Peyer's patch (tissue), 4 donors: ENCODE measurements at regions not wholly inside any gene's neighbourhood (a gene's known extent, or its start where the extent isn't known, plus 50 kb on each side); places are given as distances from the start of the nearest gene placed in this dataset.

Source experiments
- POLR2A ChIP-seq, 2 donors: fragments of 450-650 bp; IDR thresholded peaks; one replicate each; pipeline ENCODE4 v1.5.1; 2017; ENCODE audit warnings: antibody characterized with exemption in 2 of 2, mild to moderate bottlenecking in 2 of 2, moderate library complexity in 2 of 2
- TF ChIP-seq, protein P1 (sequence below), 6 experiments: fragments of 450-650 bp in 4 of 6; fragments of 200-600 bp in 2 of 6; sonication (generic) in 1 of 6; IDR thresholded peaks; one replicate each; pipeline ENCODE4 v1.5.1; 2017 to 2019; ENCODE audit warnings: antibody characterized with exemption in 6 of 6, mild to moderate bottlenecking in 3 of 6, moderate library complexity in 1 of 6

DNA sequence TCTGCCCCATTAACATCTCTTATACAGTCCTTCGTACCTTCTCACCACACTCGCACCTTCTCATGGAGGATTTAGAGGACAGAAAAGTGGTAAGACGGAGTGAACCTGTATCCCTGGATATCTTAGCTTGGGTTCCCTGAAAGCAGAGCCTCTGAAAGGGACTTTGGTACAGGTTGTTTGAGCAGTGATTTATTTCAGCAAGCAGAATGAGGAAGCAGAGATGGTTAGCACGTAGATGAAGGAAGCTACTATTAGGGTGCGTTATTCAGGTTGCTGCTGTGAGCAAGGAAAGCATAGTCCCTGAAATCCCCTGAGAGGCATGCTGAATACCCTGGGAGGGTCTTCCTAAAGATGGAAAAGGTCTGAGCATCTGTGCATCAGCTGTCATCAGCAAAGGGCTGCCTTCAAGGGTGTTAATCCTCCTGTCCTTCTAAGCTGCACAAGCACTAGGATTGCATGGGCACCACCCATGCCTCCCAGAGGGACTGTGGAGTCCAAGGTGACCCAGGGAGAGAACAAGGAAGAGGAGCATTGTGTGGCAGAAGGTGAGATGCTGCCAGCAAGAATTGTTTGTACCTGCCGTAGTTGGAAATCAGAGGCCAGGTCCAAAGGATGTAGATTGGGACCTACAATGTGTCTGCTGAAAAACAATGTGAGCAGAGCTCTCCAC lies 273.7 kb downstream of the RASEF start:
- TF ChIP-seq, protein P1, sequence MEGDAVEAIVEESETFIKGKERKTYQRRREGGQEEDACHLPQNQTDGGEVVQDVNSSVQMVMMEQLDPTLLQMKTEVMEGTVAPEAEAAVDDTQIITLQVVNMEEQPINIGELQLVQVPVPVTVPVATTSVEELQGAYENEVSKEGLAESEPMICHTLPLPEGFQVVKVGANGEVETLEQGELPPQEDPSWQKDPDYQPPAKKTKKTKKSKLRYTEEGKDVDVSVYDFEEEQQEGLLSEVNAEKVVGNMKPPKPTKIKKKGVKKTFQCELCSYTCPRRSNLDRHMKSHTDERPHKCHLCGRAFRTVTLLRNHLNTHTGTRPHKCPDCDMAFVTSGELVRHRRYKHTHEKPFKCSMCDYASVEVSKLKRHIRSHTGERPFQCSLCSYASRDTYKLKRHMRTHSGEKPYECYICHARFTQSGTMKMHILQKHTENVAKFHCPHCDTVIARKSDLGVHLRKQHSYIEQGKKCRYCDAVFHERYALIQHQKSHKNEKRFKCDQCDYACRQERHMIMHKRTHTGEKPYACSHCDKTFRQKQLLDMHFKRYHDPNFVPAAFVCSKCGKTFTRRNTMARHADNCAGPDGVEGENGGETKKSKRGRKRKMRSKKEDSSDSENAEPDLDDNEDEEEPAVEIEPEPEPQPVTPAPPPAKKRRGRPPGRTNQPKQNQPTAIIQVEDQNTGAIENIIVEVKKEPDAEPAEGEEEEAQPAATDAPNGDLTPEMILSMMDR (IDR thresholded peaks at IDR 0.05): no peak
- no peak for TF ChIP-seq POLR2A (IDR thresholded peaks at IDR 0.05)
